Stimulated activated CD4-positive, alpha-beta T cell treated with anti-CD3 and anti-CD28 coated beads, Interleukin-15, amount 100 ng/mL, for 24 hours (primary cell): ENCODE measurements at regions not wholly inside any gene's neighbourhood (a gene's known extent, or its start where the extent isn't known, plus 50 kb on each side); places are given as distances from the start of the nearest gene placed in this dataset.

ENCODE experiments used
- DNase-seq: peaks from one replicate; pipeline ENCODE4 v3.0.0-alpha.2; 2020

GRCh38 chr3:139778682-139779233 is 101.0 kb upstream of the NMNAT3 start:
- DNase-seq, result no peak

- DNase-seq, result no peak
These were observed 97.0 kb upstream of the NMNAT3 start for GRCh38 chr3:139774560-139775302.

GRCh38 chr3:139772539-139773500 is 95.0 kb upstream of the NMNAT3 start:
- no peak for DNase-seq

GRCh38 chr3:139771331-139771730 is 93.6 kb upstream of the NMNAT3 start:
- DNase-seq, result no peak

GRCh38 chr3:139770577-139770976 is 92.8 kb upstream of the NMNAT3 start:
- DNase-seq, result no peak

GRCh38 chr3:139769796-139770195 is 92.0 kb upstream of the NMNAT3 start:
- no peak for DNase-seq

GRCh38 chr3:139764936-139765335 is 87.2 kb upstream of the NMNAT3 start:
- DNase-seq, result no peak

- no peak for DNase-seq
These were observed 86.5 kb upstream of the NMNAT3 start for GRCh38 chr3:139764069-139764905.

GRCh38 chr3:139762302-139762701 is 84.5 kb upstream of the NMNAT3 start:
- DNase-seq, result no peak

- no peak for DNase-seq
These were observed 81.7 kb upstream of the NMNAT3 start for GRCh38 chr3:139759470-139759869.

GRCh38 chr3:139758654-139759291 is 81.0 kb upstream of the NMNAT3 start:
- no peak for DNase-seq

- DNase-seq, result no peak
These were observed 79.8 kb upstream of the NMNAT3 start for GRCh38 chr3:139757448-139758030.

GRCh38 chr3:139756529-139757103 is 78.8 kb upstream of the NMNAT3 start:
- DNase-seq, result no peak

- DNase-seq, result no peak
These were observed 77.8 kb upstream of the NMNAT3 start for GRCh38 chr3:139755551-139755950.

- DNase-seq, result no peak
These were observed 74.0 kb upstream of the NMNAT3 start for GRCh38 chr3:139751789-139752188.

- DNase-seq, result no peak
These were observed 68.7 kb upstream of the NMNAT3 start for GRCh38 chr3:139746481-139746880.

- no peak for DNase-seq
These were observed 68.1 kb upstream of the NMNAT3 start for GRCh38 chr3:139745831-139746230.

GRCh38 chr3:139738697-139739096 is 60.9 kb upstream of the NMNAT3 start:
- DNase-seq, result no peak

GRCh38 chr3:139737682-139738361 is 60.0 kb upstream of the NMNAT3 start:
- no peak for DNase-seq

- no peak for DNase-seq
These were observed 57.4 kb upstream of the NMNAT3 start for GRCh38 chr3:139735191-139735590.

GRCh38 chr3:139732729-139733128 is 55.0 kb upstream of the NMNAT3 start:
- no peak for DNase-seq
